Neural progenitor cell (in vitro differentiated cells): ENCODE measurements at regions not wholly inside any gene's neighbourhood (a gene's known extent, or its start where the extent isn't known, plus 50 kb on each side); places are given as distances from the start of the nearest gene placed in this dataset.

ENCODE experiments used
- CTCF ChIP-seq: fragments of 200-600 bp; sonication (generic); IDR thresholded peaks from 2 replicates; pipeline ENCODE4 v1.5.1; 2017; ENCODE audit warnings: antibody characterized with exemption, mild to moderate bottlenecking
- EZH2 ChIP-seq: fragments of 200-600 bp; sonication (generic); IDR thresholded peaks from 2 replicates; pipeline ENCODE4 v1.6.1; 2017; ENCODE audit warnings: antibody characterized with exemption, mild to moderate bottlenecking, moderate library complexity

GRCh38 chr17:72378414-72379390, 257.9 kb downstream of the SOX9 start:
- no peak for TF ChIP-seq EZH2
- TF ChIP-seq CTCF = no peak
